ENCODE measurements at regions not wholly inside any gene's neighbourhood (a gene's known extent, or its start where the extent isn't known, plus 50 kb on each side); places are given as distances from the start of the nearest gene placed in this dataset.

GRCh38 chr7:138308136-138308535 is 151.9 kb upstream of the TRIM24 start:
- Histone ChIP-seq H3K27me3 (ENCODE audit: control insufficient read depth in 1 of 2, insufficient read depth in 2 of 2, low read length in 2 of 2) (no peaks in the 10 kb centered on the region), H3K27ac (ENCODE audit: low read depth in 1 of 2, low read length in 2 of 2) (no peak overlapping the region), H3K4me3 (ENCODE audit: low read length) (no peak overlapping the region), H3K4me1 (ENCODE audit: insufficient read depth, low read length) (no peaks in the 10 kb centered on the region), H3K36me3 (ENCODE audit: insufficient read depth, low read length) (no peaks in the 10 kb centered on the region), H3K9me3 (ENCODE audit: control insufficient read depth in 1 of 2, insufficient read depth in 1 of 2, low read length in 2 of 2) (no peaks in the 10 kb centered on the region)
- H3K27ac Mint-ChIP-seq = no peak overlapping the region
- H3K36me3 Mint-ChIP-seq (ENCODE audit: low read depth) = no peaks in the 10 kb centered on the region
- ChIA-PET CTCF (no interaction called here), POLR2A (no interaction called here)
- H3K4me1 Mint-ChIP-seq (ENCODE audit: low read depth) = no peaks in the 10 kb centered on the region
- TF ChIP-seq, protein P1, sequence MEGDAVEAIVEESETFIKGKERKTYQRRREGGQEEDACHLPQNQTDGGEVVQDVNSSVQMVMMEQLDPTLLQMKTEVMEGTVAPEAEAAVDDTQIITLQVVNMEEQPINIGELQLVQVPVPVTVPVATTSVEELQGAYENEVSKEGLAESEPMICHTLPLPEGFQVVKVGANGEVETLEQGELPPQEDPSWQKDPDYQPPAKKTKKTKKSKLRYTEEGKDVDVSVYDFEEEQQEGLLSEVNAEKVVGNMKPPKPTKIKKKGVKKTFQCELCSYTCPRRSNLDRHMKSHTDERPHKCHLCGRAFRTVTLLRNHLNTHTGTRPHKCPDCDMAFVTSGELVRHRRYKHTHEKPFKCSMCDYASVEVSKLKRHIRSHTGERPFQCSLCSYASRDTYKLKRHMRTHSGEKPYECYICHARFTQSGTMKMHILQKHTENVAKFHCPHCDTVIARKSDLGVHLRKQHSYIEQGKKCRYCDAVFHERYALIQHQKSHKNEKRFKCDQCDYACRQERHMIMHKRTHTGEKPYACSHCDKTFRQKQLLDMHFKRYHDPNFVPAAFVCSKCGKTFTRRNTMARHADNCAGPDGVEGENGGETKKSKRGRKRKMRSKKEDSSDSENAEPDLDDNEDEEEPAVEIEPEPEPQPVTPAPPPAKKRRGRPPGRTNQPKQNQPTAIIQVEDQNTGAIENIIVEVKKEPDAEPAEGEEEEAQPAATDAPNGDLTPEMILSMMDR (IDR thresholded peaks at IDR 0.05) = no peak
- intact Hi-C loops (cut with DNase I, micrococcal nuclease) = no loop called here
- H3K27me3 Mint-ChIP-seq = peaks cover 4% of the 10 kb centered on the region
- DNase-seq = no peak
- H3K4me3 Mint-ChIP-seq = no peak overlapping the region
- no peak for ATAC-seq (ENCODE audit: poor library complexity)
- H3K9me3 Mint-ChIP-seq = no peaks in the 10 kb centered on the region

DNA sequence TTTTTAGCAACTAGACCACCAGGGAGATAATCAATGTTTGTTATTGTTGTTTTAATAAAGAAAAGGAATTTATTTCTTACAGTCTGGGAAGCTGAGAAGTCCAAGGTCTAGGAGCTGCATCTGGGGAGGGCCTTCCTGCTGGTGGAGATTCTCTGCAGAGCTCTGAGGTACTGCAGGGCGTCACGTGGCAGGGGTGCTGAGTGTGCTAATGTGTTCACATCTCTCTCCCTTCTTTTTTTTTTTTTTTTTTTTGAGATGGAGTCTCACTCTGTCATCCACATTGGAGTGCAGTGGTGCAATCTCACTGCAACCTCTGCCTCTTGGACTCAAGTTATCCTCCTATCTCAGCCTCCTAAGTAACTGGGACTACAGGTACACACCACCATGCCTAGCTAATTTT is 150.9 kb upstream of the TRIM24 start:
- no peak for DNase-seq
- Mint-ChIP-seq H3K36me3 (ENCODE audit: low read depth) (no peaks in the 10 kb centered on the region), H3K4me3 (no peak overlapping the region), H3K27me3 (peaks cover 4% of the 10 kb centered on the region), H3K27ac (no peak overlapping the region), H3K9me3 (no peaks in the 10 kb centered on the region), H3K4me1 (ENCODE audit: low read depth) (no peaks in the 10 kb centered on the region)
- H3K27ac ChIP-seq (ENCODE audit: low read depth in 1 of 2, low read length in 2 of 2) = no peak overlapping the region
- H3K27me3 ChIP-seq (ENCODE audit: control insufficient read depth in 1 of 2, insufficient read depth in 2 of 2, low read length in 2 of 2) = no peaks in the 10 kb centered on the region
- ChIA-PET CTCF (interaction anchor here (0.7 kb wide), 1 partner anchor 415 kb away, joined by 3 read pairs; no protein-coding TSS in a partner anchor), POLR2A (no interaction called here)
- H3K4me1 ChIP-seq (ENCODE audit: insufficient read depth, low read length) = no peaks in the 10 kb centered on the region
- ATAC-seq (ENCODE audit: poor library complexity) = no peak
- no peak overlapping the region for H3K4me3 ChIP-seq (ENCODE audit: low read length)
- TF ChIP-seq, protein P1 (IDR thresholded peaks at IDR 0.05) = no peak
- H3K36me3 ChIP-seq (ENCODE audit: insufficient read depth, low read length) = no peaks in the 10 kb centered on the region
- no peaks in the 10 kb centered on the region for H3K9me3 ChIP-seq (ENCODE audit: control insufficient read depth in 1 of 2, insufficient read depth in 1 of 2, low read length in 2 of 2)
- intact Hi-C loops (cut with DNase I, micrococcal nuclease) = no loop called here

GRCh38 chr7:138313829-138314178 is 146.3 kb upstream of the TRIM24 start:
- Histone ChIP-seq H3K4me3 (ENCODE audit: low read length) (no peak overlapping the region), H3K36me3 (ENCODE audit: insufficient read depth, low read length) (no peaks in the 10 kb centered on the region), H3K27ac (ENCODE audit: low read depth in 1 of 2, low read length in 2 of 2) (no peak overlapping the region), H3K27me3 (ENCODE audit: control insufficient read depth in 1 of 2, insufficient read depth in 2 of 2, low read length in 2 of 2) (no peaks in the 10 kb centered on the region), H3K4me1 (ENCODE audit: insufficient read depth, low read length) (no peaks in the 10 kb centered on the region), H3K9me3 (ENCODE audit: control insufficient read depth in 1 of 2, insufficient read depth in 1 of 2, low read length in 2 of 2) (no peaks in the 10 kb centered on the region)
- intact Hi-C loops (cut with DNase I, micrococcal nuclease) = no loop called here
- Mint-ChIP-seq H3K4me3 (no peak overlapping the region), H3K4me1 (ENCODE audit: low read depth) (no peaks in the 10 kb centered on the region), H3K27ac (no peak overlapping the region), H3K9me3 (no peaks in the 10 kb centered on the region), H3K36me3 (ENCODE audit: low read depth) (no peaks in the 10 kb centered on the region), H3K27me3 (peaks cover 4% of the 10 kb centered on the region)
- no peak for ATAC-seq (ENCODE audit: poor library complexity)
- CTCF ChIA-PET = no interaction called here
- TF ChIP-seq, protein P1 (IDR thresholded peaks at IDR 0.05) = no peak
- no peak for DNase-seq
- POLR2A ChIA-PET = no interaction called here

Measured in CD4-positive, alpha-beta T cell (primary cell).